ENCODE measurements at regions not wholly inside any gene's neighbourhood (a gene's known extent, or its start where the extent isn't known, plus 50 kb on each side); places are given as distances from the start of the nearest gene placed in this dataset.

- Histone ChIP-seq H3K9me3 (ENCODE audit: control extremely low read depth in 1 of 3, control insufficient read depth in 2 of 3, insufficient read depth in 1 of 3, low read length in 2 of 3) (peaks cover 0 to 1% (median 0%) of the 10 kb centered on the region in 3 donors), H2AFZ (ENCODE audit: insufficient read depth, low read depth, low read length, poor library complexity, severe bottlenecking) (no peak overlapping the region), H3K27me3 (replicated peaks in 1 of 4; ENCODE audit: control extremely low read depth in 1 of 4, control insufficient read depth in 3 of 4, insufficient read depth in 4 of 4, low read length in 3 of 4) (no peaks in the 10 kb centered on the region), H3K27ac (ENCODE audit: low read length in 2 of 2) (no peak overlapping the region), H3K36me3 (replicated peaks in 1 of 2; ENCODE audit: control extremely low read depth in 1 of 2, control insufficient read depth in 1 of 2, extremely low read depth in 1 of 2, insufficient read depth in 2 of 2, low read length in 1 of 2) (no peaks in the 10 kb centered on the region), H4K20me1 (ENCODE audit: control insufficient read depth, insufficient read depth, low read length, poor library complexity, severe bottlenecking) (no peaks in the 10 kb centered on the region), H3K79me2 (ENCODE audit: control insufficient read depth, insufficient read depth, low read length) (no peaks in the 10 kb centered on the region), H3K4me3 (ENCODE audit: control extremely low read depth in 1 of 5, extremely low read depth in 1 of 5, insufficient read depth in 1 of 5, low read depth in 2 of 5, low read length in 4 of 5) (no peak overlapping the region), H3K4me1 (ENCODE audit: control insufficient read depth in 2 of 2, insufficient read depth in 2 of 2, low read length in 2 of 2) (no peaks in the 10 kb centered on the region), H3K9ac (ENCODE audit: low read length) (no peak overlapping the region), H3K4me2 (replicated peaks; ENCODE audit: low read depth, low read length, poor library complexity, severe bottlenecking) (no peak overlapping the region)
- intact Hi-C loops (cut with micrococcal nuclease), result no loop called here
- Mint-ChIP-seq H3K27me3 (no peaks in the 10 kb centered on the region), H3K9me3 (ENCODE audit: insufficient read depth) (no peaks in the 10 kb centered on the region), H3K27ac (no peak overlapping the region), H3K4me1 (no peaks in the 10 kb centered on the region), H3K4me3 (no peak overlapping the region)
- no peak for ATAC-seq (ENCODE audit: low read depth)
- DNase-seq, result no peak
- ChIA-PET POLR2A (no interaction called here), CTCF (no interaction called here)
- WGBS (ENCODE audit: insufficient coverage), result no CpG with 5 or more reads among the region's 2 CpGs
- no peak for TF ChIP-seq EZH2 (IDR thresholded peaks at IDR 0.05; ENCODE audit: borderline replicate concordance, insufficient read depth, low read depth, low read length, poor library complexity, severe bottlenecking)
- no peak for TF ChIP-seq CTCF (IDR thresholded peaks at IDR 0.05)
Measured at GRCh38 chr4:126250006-126250405, 935.3 kb downstream of the FAT4 start.

- intact Hi-C loops (cut with micrococcal nuclease), result no loop called here
- Histone ChIP-seq H3K4me3 (ENCODE audit: control extremely low read depth in 1 of 5, extremely low read depth in 1 of 5, insufficient read depth in 1 of 5, low read depth in 2 of 5, low read length in 4 of 5) (no peak overlapping the region), H3K4me2 (replicated peaks; ENCODE audit: low read depth, low read length, poor library complexity, severe bottlenecking) (no peak overlapping the region), H3K27ac (ENCODE audit: low read length in 2 of 2) (no peak overlapping the region), H3K27me3 (replicated peaks in 1 of 4; ENCODE audit: control extremely low read depth in 1 of 4, control insufficient read depth in 3 of 4, insufficient read depth in 4 of 4, low read length in 3 of 4) (no peaks in the 10 kb centered on the region), H4K20me1 (ENCODE audit: control insufficient read depth, insufficient read depth, low read length, poor library complexity, severe bottlenecking) (no peaks in the 10 kb centered on the region), H3K79me2 (ENCODE audit: control insufficient read depth, insufficient read depth, low read length) (no peaks in the 10 kb centered on the region), H3K9ac (ENCODE audit: low read length) (no peak overlapping the region), H3K4me1 (ENCODE audit: control insufficient read depth in 2 of 2, insufficient read depth in 2 of 2, low read length in 2 of 2) (no peaks in the 10 kb centered on the region), H3K36me3 (replicated peaks in 1 of 2; ENCODE audit: control extremely low read depth in 1 of 2, control insufficient read depth in 1 of 2, extremely low read depth in 1 of 2, insufficient read depth in 2 of 2, low read length in 1 of 2) (no peaks in the 10 kb centered on the region), H2AFZ (ENCODE audit: insufficient read depth, low read depth, low read length, poor library complexity, severe bottlenecking) (no peak overlapping the region), H3K9me3 (ENCODE audit: control extremely low read depth in 1 of 3, control insufficient read depth in 2 of 3, insufficient read depth in 1 of 3, low read length in 2 of 3) (peaks cover 0 to 1% (median 0%) of the 10 kb centered on the region in 3 donors)
- Mint-ChIP-seq H3K4me1 (no peaks in the 10 kb centered on the region), H3K27me3 (no peaks in the 10 kb centered on the region), H3K4me3 (no peak overlapping the region), H3K27ac (no peak overlapping the region), H3K9me3 (ENCODE audit: insufficient read depth) (no peaks in the 10 kb centered on the region)
- ChIA-PET CTCF (no interaction called here), POLR2A (no interaction called here)
- TF ChIP-seq CTCF (IDR thresholded peaks at IDR 0.05) (no peak), EZH2 (IDR thresholded peaks at IDR 0.05; ENCODE audit: borderline replicate concordance, insufficient read depth, low read depth, low read length, poor library complexity, severe bottlenecking) (no peak)
- ATAC-seq (ENCODE audit: low read depth) (no peak), DNase-seq (no peak)
Measured at GRCh38 chr4:126251169-126251568, 936.4 kb downstream of the FAT4 start.

All from B cell (primary cell).